Fibroblast of skin of back (primary cell): ENCODE measurements at regions not wholly inside any gene's neighbourhood (a gene's known extent, or its start where the extent isn't known, plus 50 kb on each side); places are given as distances from the start of the nearest gene placed in this dataset.
A peak's percentile ranks its signal among the peaks of the same experiment; 100 is the strongest.
"Not testable (repeated sequence)": the region's sequence is repeated elsewhere in the genome, so short reads cannot be mapped to it uniquely, and the experiment has no call there.

Experiments used
- DNase-seq: peaks from one replicate; pipeline ENCODE4 v3.0.0-alpha.2; 2013

- DNase-seq = no peak
Observed at GRCh38 chr12:82300611-82301010, 57.6 kb downstream of the CCDC59 start.

- peak; percentile 68 for DNase-seq
Observed at GRCh38 chr12:82299319-82300025, 58.7 kb downstream of the CCDC59 start.

GRCh38 chr12:82290415-82290814 is 67.8 kb downstream of the CCDC59 start:
- no peak for DNase-seq

- DNase-seq = not testable (repeated sequence)
Observed at GRCh38 chr12:82281335-82281734, 76.9 kb downstream of the CCDC59 start.

- DNase-seq = no peak
Observed at GRCh38 chr12:82279536-82280058, 78.6 kb downstream of the CCDC59 start.

GRCh38 chr12:82277582-82277981 is 80.6 kb downstream of the CCDC59 start:
- DNase-seq = no peak

- no peak for DNase-seq
Observed at GRCh38 chr12:82242729-82243128, 115.5 kb downstream of the CCDC59 start.

- no peak for DNase-seq
Observed at GRCh38 chr12:82225871-82226270, 132.3 kb downstream of the CCDC59 start.

GRCh38 chr12:82223426-82223825 is 134.8 kb downstream of the CCDC59 start:
- no peak for DNase-seq

GRCh38 chr12:82216475-82216874 is 141.7 kb downstream of the CCDC59 start:
- DNase-seq = no peak

GRCh38 chr12:82213761-82214160 is 144.4 kb downstream of the CCDC59 start:
- DNase-seq = no peak

- DNase-seq = no peak
Observed at GRCh38 chr12:82210882-82211281, 147.3 kb downstream of the CCDC59 start.

- no peak for DNase-seq
Observed at GRCh38 chr12:82209533-82209932, 148.7 kb downstream of the CCDC59 start.

- peak; percentile 2 for DNase-seq
Observed at GRCh38 chr12:82207556-82207955, 150.6 kb downstream of the CCDC59 start.

- DNase-seq = no peak
Observed at GRCh38 chr12:82203086-82203485, 155.1 kb downstream of the CCDC59 start.

- DNase-seq = no peak
Observed at GRCh38 chr12:82187595-82187994, 170.6 kb downstream of the CCDC59 start.

- no peak for DNase-seq
Observed at GRCh38 chr12:82187011-82187410, 171.2 kb downstream of the CCDC59 start.

- no peak for DNase-seq
Observed at GRCh38 chr12:82186282-82186681, 171.9 kb downstream of the CCDC59 start.

GRCh38 chr12:82184844-82185243 is 173.3 kb downstream of the CCDC59 start:
- no peak for DNase-seq

GRCh38 chr12:82182601-82183190 is 175.5 kb downstream of the CCDC59 start:
- DNase-seq = peak; percentile 40

GRCh38 chr12:82176761-82177490 is 181.3 kb downstream of the CCDC59 start:
- DNase-seq = peak; percentile 27

- no peak for DNase-seq
Observed at GRCh38 chr12:82176026-82176425, 182.2 kb downstream of the CCDC59 start.

GRCh38 chr12:82174936-82175335 is 183.3 kb downstream of the CCDC59 start:
- no peak for DNase-seq

- DNase-seq = no peak
Observed at GRCh38 chr12:82174383-82174782, 183.8 kb downstream of the CCDC59 start.
